K562 (cell line): ENCODE measurements at regions not wholly inside any gene's neighbourhood (a gene's known extent, or its start where the extent isn't known, plus 50 kb on each side); places are given as distances from the start of the nearest gene placed in this dataset.

Source experiments
- ATAC-seq: fragments of 200-7000 bp; cut with Tn5 transposase; 3 replicates; pipeline ENCODE4 v1.9.1; 2020; ENCODE audit warnings: moderate library complexity
- BruUV-seq: library from RNA; stranded (reverse); fragments of 400-500 nt; replicated peaks from 2 replicates; lab custom pipeline; 2021; lab: Mats Ljungman, UMichigan
- CTCF ChIA-PET: fragments of 300-600 bp; formaldehyde crosslinking; extraction: SDS; loops from one replicate; lab custom pipeline; 2021; ENCODE audit warnings: low intra/inter-chr PET ratio; lab: Yijun Ruan, JAX
- POLR2A ChIA-PET: fragments of 300-600, 350-650 bp; sonication (Branson Sonifier 250); formaldehyde crosslinking; extraction: SDS; loops from one replicate; lab custom pipeline; 2021; ENCODE audit warnings: antibody characterized with exemption, inconsistent platforms; lab: Yijun Ruan, JAX
- DNase-seq, 4 experiments: peaks; one replicate each; pipeline versions ENCODE4 v3.0.0 to v3.0.0-alpha.2; 2011 to 2018; ENCODE audit warnings: low spot score in 3 of 4, mixed read lengths in 3 of 4; ENCODE audit errors: extremely low read depth in 1 of 4
- FAIRE-seq: peaks from 2 replicates; lab custom pipeline; 2011; peaks lifted over from hg19 to GRCh38; lab: Jason Lieb, UNC
- H2AFZ ChIP-seq: 2 replicates; pipeline ENCODE4 v1.6.0; 2011; ENCODE audit warnings: low read depth, low read length, control low read depth, inconsistent platforms
- H3K27ac ChIP-seq: fragments of 200-600 bp; 3 replicates; pipeline ENCODE4 v1.8.0; 2011; ENCODE audit warnings: low read depth, mild to moderate bottlenecking, control low read depth, inconsistent platforms, low read length, moderate library complexity, mixed read lengths; ENCODE audit errors: extremely low read depth
- H3K27me3 ChIP-seq, 2 experiments: fragments of 300-600 bp in 1 of 2; 2 replicates in 1 of 2; 3 replicates in 1 of 2; pipeline versions ENCODE4 v1.6.0 to v1.8.0; 2011; ENCODE audit warnings: inconsistent platforms in 2 of 2, low read length in 2 of 2, mild to moderate bottlenecking in 1 of 2, mixed read lengths in 1 of 2, moderate library complexity in 1 of 2; ENCODE audit not compliant: control insufficient read depth in 2 of 2, insufficient read depth in 2 of 2
- H3K36me3 ChIP-seq: fragments of 300-600 bp; 3 replicates; pipeline ENCODE4 v1.8.0; 2011; ENCODE audit warnings: mild to moderate bottlenecking, low read length, inconsistent platforms; ENCODE audit not compliant: control insufficient read depth, insufficient read depth
- H3K4me1 ChIP-seq, 2 experiments: fragments of 200-600 bp in 1 of 2; replicated peaks in 1 of 2; 2 replicates in 1 of 2; 3 replicates in 1 of 2; pipeline versions ENCODE4 v1.5.1 to v1.8.0; 2011; ENCODE audit warnings: inconsistent platforms in 2 of 2, low read length in 2 of 2, mild to moderate bottlenecking in 1 of 2, mixed read lengths in 1 of 2, moderate library complexity in 1 of 2; ENCODE audit not compliant: control insufficient read depth in 2 of 2, insufficient read depth in 2 of 2
- H3K4me2 ChIP-seq: 2 replicates; pipeline ENCODE4 v1.6.1; 2011; ENCODE audit warnings: low read length, control low read depth, inconsistent platforms, mixed read lengths; ENCODE audit not compliant: insufficient read depth
- H3K4me3 ChIP-seq: fragments of 200-600 bp; sonication (generic), shearing (Covaris generic); 2 replicates; pipeline ENCODE4 v1.5.1; 2016; ENCODE audit warnings: control low read depth, inconsistent platforms
- H3K79me2 ChIP-seq: fragments of 200-600 bp; 3 replicates; pipeline ENCODE4 v1.8.0; 2011; ENCODE audit warnings: low read length, inconsistent platforms; ENCODE audit not compliant: control insufficient read depth, insufficient read depth
- H3K9ac ChIP-seq, 2 experiments: 2 replicates each; pipeline versions ENCODE4 v1.6.0 to v1.6.1; 2011; ENCODE audit warnings: low read depth in 2 of 2, low read length in 2 of 2, control low read depth in 1 of 2, inconsistent platforms in 1 of 2, mild to moderate bottlenecking in 1 of 2, mixed read lengths in 1 of 2; ENCODE audit not compliant: insufficient read depth in 1 of 2
- H3K9me1 ChIP-seq: one replicate; pipeline ENCODE4 v1.6.0; 2011; ENCODE audit warnings: inconsistent platforms, mild to moderate bottlenecking, low read length, moderate library complexity; ENCODE audit not compliant: control insufficient read depth, insufficient read depth
- H3K9me3 ChIP-seq: replicated peaks from 2 replicates; pipeline ENCODE4 v1.5.1; 2011; ENCODE audit warnings: low read depth, low read length, inconsistent platforms; ENCODE audit not compliant: control insufficient read depth, insufficient read depth
- H4K20me1 ChIP-seq: replicated peaks from 2 replicates; pipeline ENCODE4 v1.6.1; 2011; ENCODE audit warnings: low read length, inconsistent platforms, mixed read lengths; ENCODE audit not compliant: control insufficient read depth, insufficient read depth
- CREB3 ChIP-seq: fragments of 450-650 bp; conservative IDR thresholded peaks from 2 replicates; pipeline ENCODE4 v1.6.1; 2016; ENCODE audit warnings: missing genetic modification characterization, low read depth, mild to moderate bottlenecking, missing compliant biosample characterization, moderate library complexity
- HDAC8 ChIP-seq: fragments of 450-650 bp; IDR thresholded peaks from 2 replicates; pipeline ENCODE4 v1.6.1; 2016; ENCODE audit warnings: mild to moderate bottlenecking, missing genetic modification characterization, moderate library complexity, missing compliant biosample characterization
- KDM2B ChIP-seq: fragments of 250-450 bp; sonication (Bioruptor Pico); IDR thresholded peaks from 2 replicates; pipeline ENCODE4 v1.8.0; 2021; ENCODE audit warnings: mild to moderate bottlenecking, moderate library complexity
- MECOM ChIP-seq: fragments of 250-450 bp; sonication (Bioruptor Pico); IDR thresholded peaks from 2 replicates; pipeline ENCODE4 v1.8.0; 2022; ENCODE audit warnings: inconsistent platforms
- NELFE ChIP-seq: IDR thresholded peaks from 2 replicates; pipeline ENCODE4 v1.6.1; 2011; ENCODE audit warnings: mild to moderate bottlenecking; ENCODE audit not compliant: insufficient read depth, insufficient read length
- POLR2H ChIP-seq: IDR thresholded peaks from 2 replicates; pipeline ENCODE4 v1.6.1; 2016; ENCODE audit warnings: missing genetic modification characterization, low read depth, mild to moderate bottlenecking, control low read depth, missing compliant biosample characterization, moderate library complexity
- PURB ChIP-seq: sonication (generic); formaldehyde crosslinking; IDR thresholded peaks from 2 replicates; pipeline ENCODE4 v1.9.0; 2021; ENCODE audit warnings: low read depth, mild to moderate bottlenecking, missing genetic modification reagents
- TAL1 ChIP-seq: fragments of 450-650 bp; IDR thresholded peaks from 2 replicates; pipeline ENCODE4 v1.6.1; 2016; ENCODE audit warnings: mild to moderate bottlenecking
- ZBTB1 ChIP-seq: sonication (generic); formaldehyde crosslinking; IDR thresholded peaks from 2 replicates; pipeline ENCODE4 v1.8.1; 2023; ENCODE audit warnings: missing genetic modification reagents, low read depth, mild to moderate bottlenecking, borderline replicate concordance
- ZNF280B ChIP-seq: fragments of 250-450 bp; sonication (Bioruptor Pico); IDR thresholded peaks from 2 replicates; pipeline ENCODE4 v1.5.1; 2021; ENCODE audit warnings: mild to moderate bottlenecking
- ZNF76 ChIP-seq: fragments of 250-450 bp; sonication (Bioruptor Pico); IDR thresholded peaks from 2 replicates; pipeline ENCODE4 v1.4.0; 2020; ENCODE audit warnings: mild to moderate bottlenecking, moderate library complexity, borderline replicate concordance
- ZNF79 ChIP-seq: fragments of 250-450 bp; sonication (Bioruptor Pico); IDR thresholded peaks from 2 replicates; pipeline ENCODE4 v1.4.0; 2020; ENCODE audit warnings: low read depth, mild to moderate bottlenecking, moderate library complexity
- WGBS: fragments of 100-300 bp; shearing (Covaris generic); methylation state at CpG from one replicate; pipeline ENCODE4 v1.1.6; 2016; ENCODE audit warnings: low coverage, mixed read lengths; ENCODE audit not compliant: insufficient coverage; ENCODE audit errors: missing lambda C conversion rate; 5-methylcytosine and 5-hydroxymethylcytosine counted together
- in situ Hi-C: fragments of 300-500 bp; cut with MboI; formaldehyde crosslinking; loops from 4 replicates; pipeline ENCODE4 v1.15.0; 2018; ENCODE audit warnings: inconsistent platforms, mixed read lengths
- intact Hi-C: fragments of 100-400 bp; cut with micrococcal nuclease; formaldehyde crosslinking; loops from 2 replicates; pipeline ENCODE4 v1.14.2; 2022
- TF ChIP-seq, protein P1 (sequence below), 2 experiments: fragments of 200-800 bp in 1 of 2; sonication (Bioruptor generic) in 1 of 2; sonication (generic) in 1 of 2; formaldehyde crosslinking in 1 of 2; IDR thresholded peaks in 1 of 2; conservative IDR thresholded peaks in 1 of 2; 2 replicates each; pipeline versions ENCODE4 v1.5.0 to v1.6.1; 2016 to 2020; ENCODE audit warnings: missing compliant biosample characterization in 1 of 2, missing genetic modification characterization in 1 of 2, missing genetic modification reagents in 1 of 2
- TF ChIP-seq, protein P2 (sequence below): sonication (generic); formaldehyde crosslinking; IDR thresholded peaks from 2 replicates; pipeline ENCODE4 v1.8.0; 2022; ENCODE audit warnings: missing genetic modification reagents, mild to moderate bottlenecking, borderline replicate concordance

DNA sequence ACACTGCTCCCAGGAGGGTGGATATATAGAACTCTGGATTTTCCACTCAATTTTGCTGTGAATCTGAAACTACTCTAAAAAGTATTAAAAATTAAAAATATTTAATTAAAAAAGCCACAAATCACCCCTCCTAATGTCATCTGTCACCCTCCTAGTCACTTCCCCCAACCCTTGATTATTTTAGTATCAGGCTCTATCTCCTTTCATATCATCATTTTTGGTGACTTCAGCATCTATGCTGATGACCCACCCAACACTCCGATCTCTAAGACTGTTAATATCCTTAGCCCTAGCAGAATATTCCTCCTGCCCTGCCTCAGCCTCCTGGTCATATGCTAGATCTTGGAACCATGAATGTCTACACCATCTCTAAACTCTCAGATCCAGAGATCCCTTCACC lies 128.3 kb upstream of the SLC1A4 start:
- intact Hi-C loops (no loop called here), in situ Hi-C loops (loop anchor here (5.0 kb wide), 2 partner anchors 219 to 264 kb away; no protein-coding TSS in a partner anchor)
- FAIRE-seq = no peak
- Histone ChIP-seq H3K9me3 (peaks cover 4% of the 10 kb centered on the region; the same call in 1 of the 2 replicates), H3K4me2 (no peak overlapping the region), H3K9me1 (no peaks in the 10 kb centered on the region), H3K79me2 (no peaks in the 10 kb centered on the region), H3K36me3 (no peaks in the 10 kb centered on the region), H4K20me1 (no peaks in the 10 kb centered on the region), H3K9ac (no peak overlapping the region), H2AFZ (peak overlapping the region; percentile 91; the same call in 1 of the 2 replicates), H3K4me3 (no peak overlapping the region), H3K27ac (no peak overlapping the region), H3K27me3 (no peaks in the 10 kb centered on the region), H3K4me1 (peaks cover 30 to 36% of the 10 kb centered on the region in 2 experiments)
- 93% methylated on average over 1 of the region's 1 CpG for WGBS
- BruUV-seq = no TSS peak
- no peak for ATAC-seq
- ChIA-PET POLR2A (interaction anchor here (0.6 kb wide), 1 partner anchor 266 kb away, joined by 3 read pairs; no protein-coding TSS in a partner anchor), CTCF (interaction anchor here (1.2 kb wide), 1 partner anchor 214 kb away, joined by 3 read pairs; no protein-coding TSS in a partner anchor)
- no peak for DNase-seq
- no peak for TF ChIP-seq ZNF280B (CRISPR knock-in tag)
- TF ChIP-seq, protein P1, sequence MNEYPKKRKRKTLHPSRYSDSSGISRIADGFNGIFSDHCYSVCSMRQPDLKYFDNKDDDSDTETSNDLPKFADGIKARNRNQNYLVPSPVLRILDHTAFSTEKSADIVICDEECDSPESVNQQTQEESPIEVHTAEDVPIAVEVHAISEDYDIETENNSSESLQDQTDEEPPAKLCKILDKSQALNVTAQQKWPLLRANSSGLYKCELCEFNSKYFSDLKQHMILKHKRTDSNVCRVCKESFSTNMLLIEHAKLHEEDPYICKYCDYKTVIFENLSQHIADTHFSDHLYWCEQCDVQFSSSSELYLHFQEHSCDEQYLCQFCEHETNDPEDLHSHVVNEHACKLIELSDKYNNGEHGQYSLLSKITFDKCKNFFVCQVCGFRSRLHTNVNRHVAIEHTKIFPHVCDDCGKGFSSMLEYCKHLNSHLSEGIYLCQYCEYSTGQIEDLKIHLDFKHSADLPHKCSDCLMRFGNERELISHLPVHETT (CRISPR knock-in tag; conservative IDR thresholded peaks at IDR 0.05 in 1 of 2, IDR thresholded peaks at IDR 0.05 in 1 of 2) = no peak
- TF ChIP-seq ZNF76 (CRISPR knock-in tag) = no peak
- TF ChIP-seq PURB = no peak
- no peak for TF ChIP-seq ZNF79
- TF ChIP-seq TAL1 = no peak
- no peak for TF ChIP-seq MECOM (CRISPR knock-in tag)
- no peak for TF ChIP-seq CREB3 (tag)
- TF ChIP-seq ZBTB1 (CRISPR knock-in tag) = no peak
- no peak for TF ChIP-seq HDAC8 (tag)
- no peak for TF ChIP-seq KDM2B (CRISPR knock-in tag)
- TF ChIP-seq POLR2H = no peak
- TF ChIP-seq, protein P2, sequence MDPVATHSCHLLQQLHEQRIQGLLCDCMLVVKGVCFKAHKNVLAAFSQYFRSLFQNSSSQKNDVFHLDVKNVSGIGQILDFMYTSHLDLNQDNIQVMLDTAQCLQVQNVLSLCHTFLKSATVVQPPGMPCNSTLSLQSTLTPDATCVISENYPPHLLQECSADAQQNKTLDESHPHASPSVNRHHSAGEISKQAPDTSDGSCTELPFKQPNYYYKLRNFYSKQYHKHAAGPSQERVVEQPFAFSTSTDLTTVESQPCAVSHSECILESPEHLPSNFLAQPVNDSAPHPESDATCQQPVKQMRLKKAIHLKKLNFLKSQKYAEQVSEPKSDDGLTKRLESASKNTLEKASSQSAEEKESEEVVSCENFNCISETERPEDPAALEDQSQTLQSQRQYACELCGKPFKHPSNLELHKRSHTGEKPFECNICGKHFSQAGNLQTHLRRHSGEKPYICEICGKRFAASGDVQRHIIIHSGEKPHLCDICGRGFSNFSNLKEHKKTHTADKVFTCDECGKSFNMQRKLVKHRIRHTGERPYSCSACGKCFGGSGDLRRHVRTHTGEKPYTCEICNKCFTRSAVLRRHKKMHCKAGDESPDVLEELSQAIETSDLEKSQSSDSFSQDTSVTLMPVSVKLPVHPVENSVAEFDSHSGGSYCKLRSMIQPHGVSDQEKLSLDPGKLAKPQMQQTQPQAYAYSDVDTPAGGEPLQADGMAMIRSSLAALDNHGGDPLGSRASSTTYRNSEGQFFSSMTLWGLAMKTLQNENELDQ (CRISPR knock-in tag) = no peak
- no peak for TF ChIP-seq NELFE
